Heart left ventricle (tissue), 13 donors: ENCODE measurements at regions not wholly inside any gene's neighbourhood (a gene's known extent, or its start where the extent isn't known, plus 50 kb on each side); places are given as distances from the start of the nearest gene placed in this dataset.

Source experiments
- POLR2A ChIP-seq, 2 donors: fragments of 450-650 bp; IDR thresholded peaks; one replicate each; pipeline ENCODE4 v1.6.1; 2017; ENCODE audit warnings: antibody characterized with exemption in 2 of 2, mild to moderate bottlenecking in 2 of 2, moderate library complexity in 2 of 2
- TF ChIP-seq, protein P1 (sequence below), 12 donors: fragments of 200-600 bp; sonication (generic) in 4 of 12; IDR thresholded peaks; one replicate each; pipeline versions ENCODE4 v1.5.0 to v1.8.0; 2018 to 2022; ENCODE audit warnings: antibody characterized with exemption in 12 of 12, mild to moderate bottlenecking in 5 of 12
- donor health status: ischemic (EF 13 %, LVEDD 7.1; RV severe dilation, severe dysfunction).
- donor health status: DM: no; HTN: yes; CAD: no.
- donor health status: DM: no; HTN: no; CAD: no.
- donor health status: ischemic (EF 25% LVEDD 6.9; RV normal size, moderate dysfunction).
- donor health status: ischemic (EF 25% LVEDD 5.7; RV mildly dilated, moderate dysfunction).
- donor health status: ischemic (EF 35%, LVEDD 5.7; RV mildly dilated, moderate dysfunction).
- donor health status: nonischemic (EF 11% LVEDD 7.7; RV severe dilation, severe dysfunction).
- donor health status: DM: yes; HTN: yes; CAD: no.
- donor health status: PGD.
- donor health status: ischemic (EF 29% LVEDD 5.4; RV normal size, mild dysfunction).
- donor health status: nonischemic (EF 23%, LVEDD 6.1; RV moderate dilation, normal function).

- TF ChIP-seq, protein P1, sequence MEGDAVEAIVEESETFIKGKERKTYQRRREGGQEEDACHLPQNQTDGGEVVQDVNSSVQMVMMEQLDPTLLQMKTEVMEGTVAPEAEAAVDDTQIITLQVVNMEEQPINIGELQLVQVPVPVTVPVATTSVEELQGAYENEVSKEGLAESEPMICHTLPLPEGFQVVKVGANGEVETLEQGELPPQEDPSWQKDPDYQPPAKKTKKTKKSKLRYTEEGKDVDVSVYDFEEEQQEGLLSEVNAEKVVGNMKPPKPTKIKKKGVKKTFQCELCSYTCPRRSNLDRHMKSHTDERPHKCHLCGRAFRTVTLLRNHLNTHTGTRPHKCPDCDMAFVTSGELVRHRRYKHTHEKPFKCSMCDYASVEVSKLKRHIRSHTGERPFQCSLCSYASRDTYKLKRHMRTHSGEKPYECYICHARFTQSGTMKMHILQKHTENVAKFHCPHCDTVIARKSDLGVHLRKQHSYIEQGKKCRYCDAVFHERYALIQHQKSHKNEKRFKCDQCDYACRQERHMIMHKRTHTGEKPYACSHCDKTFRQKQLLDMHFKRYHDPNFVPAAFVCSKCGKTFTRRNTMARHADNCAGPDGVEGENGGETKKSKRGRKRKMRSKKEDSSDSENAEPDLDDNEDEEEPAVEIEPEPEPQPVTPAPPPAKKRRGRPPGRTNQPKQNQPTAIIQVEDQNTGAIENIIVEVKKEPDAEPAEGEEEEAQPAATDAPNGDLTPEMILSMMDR (IDR thresholded peaks at IDR 0.05), result no peak
- no peak for TF ChIP-seq POLR2A (IDR thresholded peaks at IDR 0.05)
Observed at GRCh38 chr6:105893741-105894140, 192.4 kb upstream of the PRDM1 start.
